ENCODE measurements at regions not wholly inside any gene's neighbourhood (a gene's known extent, or its start where the extent isn't known, plus 50 kb on each side); places are given as distances from the start of the nearest gene placed in this dataset.

GRCh38 chr10:69692891-69693290 lies 62.8 kb downstream of the FAM241B start:
- TF ChIP-seq, protein P1, sequence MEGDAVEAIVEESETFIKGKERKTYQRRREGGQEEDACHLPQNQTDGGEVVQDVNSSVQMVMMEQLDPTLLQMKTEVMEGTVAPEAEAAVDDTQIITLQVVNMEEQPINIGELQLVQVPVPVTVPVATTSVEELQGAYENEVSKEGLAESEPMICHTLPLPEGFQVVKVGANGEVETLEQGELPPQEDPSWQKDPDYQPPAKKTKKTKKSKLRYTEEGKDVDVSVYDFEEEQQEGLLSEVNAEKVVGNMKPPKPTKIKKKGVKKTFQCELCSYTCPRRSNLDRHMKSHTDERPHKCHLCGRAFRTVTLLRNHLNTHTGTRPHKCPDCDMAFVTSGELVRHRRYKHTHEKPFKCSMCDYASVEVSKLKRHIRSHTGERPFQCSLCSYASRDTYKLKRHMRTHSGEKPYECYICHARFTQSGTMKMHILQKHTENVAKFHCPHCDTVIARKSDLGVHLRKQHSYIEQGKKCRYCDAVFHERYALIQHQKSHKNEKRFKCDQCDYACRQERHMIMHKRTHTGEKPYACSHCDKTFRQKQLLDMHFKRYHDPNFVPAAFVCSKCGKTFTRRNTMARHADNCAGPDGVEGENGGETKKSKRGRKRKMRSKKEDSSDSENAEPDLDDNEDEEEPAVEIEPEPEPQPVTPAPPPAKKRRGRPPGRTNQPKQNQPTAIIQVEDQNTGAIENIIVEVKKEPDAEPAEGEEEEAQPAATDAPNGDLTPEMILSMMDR (tag by site-specific recombination; IDR thresholded peaks at IDR 0.05), result no peak
- TF ChIP-seq ZBTB20 (tag by site-specific recombination; IDR thresholded peaks at IDR 0.05), result no peak
- TF ChIP-seq ZNF221 (tag by site-specific recombination; IDR thresholded peaks at IDR 0.05; ENCODE audit: borderline replicate concordance), result no peak
- TF ChIP-seq ZNF596 (tag by site-specific recombination; IDR thresholded peaks at IDR 0.05), result no peak
- TF ChIP-seq ZNF292 (tag by site-specific recombination; IDR thresholded peaks at IDR 0.05; ENCODE audit: borderline replicate concordance, low read depth), result no peak
- TF ChIP-seq ZNF223 (tag by site-specific recombination; IDR thresholded peaks at IDR 0.05), result no peak
- TF ChIP-seq ZBTB17 (tag by site-specific recombination; IDR thresholded peaks at IDR 0.05), result no peak
- no peak for TF ChIP-seq ZNF621 (tag by site-specific recombination; IDR thresholded peaks at IDR 0.05)
- no peak for TF ChIP-seq ZNF146 (tag by site-specific recombination; IDR thresholded peaks at IDR 0.05)
- TF ChIP-seq ZNF138 (tag by site-specific recombination; IDR thresholded peaks at IDR 0.05; ENCODE audit: borderline replicate concordance), result no peak
- no peak for TF ChIP-seq ZSCAN18 (tag by site-specific recombination; IDR thresholded peaks at IDR 0.05)
- TF ChIP-seq, protein P2, sequence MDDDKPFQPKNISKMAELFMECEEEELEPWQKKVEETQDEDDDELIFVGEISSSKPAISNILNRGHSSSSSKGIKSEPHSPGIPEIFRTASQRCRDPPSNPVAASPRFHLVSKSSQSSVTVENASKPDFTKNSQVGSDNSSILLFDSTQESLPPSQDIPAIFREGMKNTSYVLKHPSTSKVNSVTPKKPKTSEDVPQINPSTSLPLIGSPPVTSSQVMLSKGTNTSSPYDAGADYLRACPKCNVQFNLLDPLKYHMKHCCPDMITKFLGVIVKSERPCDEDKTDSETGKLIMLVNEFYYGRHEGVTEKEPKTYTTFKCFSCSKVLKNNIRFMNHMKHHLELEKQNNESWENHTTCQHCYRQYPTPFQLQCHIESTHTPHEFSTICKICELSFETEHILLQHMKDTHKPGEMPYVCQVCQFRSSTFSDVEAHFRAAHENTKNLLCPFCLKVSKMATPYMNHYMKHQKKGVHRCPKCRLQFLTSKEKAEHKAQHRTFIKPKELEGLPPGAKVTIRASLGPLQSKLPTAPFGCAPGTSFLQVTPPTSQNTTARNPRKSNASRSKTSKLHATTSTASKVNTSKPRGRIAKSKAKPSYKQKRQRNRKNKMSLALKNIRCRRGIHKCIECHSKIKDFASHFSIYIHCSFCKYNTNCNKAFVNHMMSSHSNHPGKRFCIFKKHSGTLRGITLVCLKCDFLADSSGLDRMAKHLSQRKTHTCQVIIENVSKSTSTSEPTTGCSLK (tag by site-specific recombination; IDR thresholded peaks at IDR 0.05), result no peak
- TF ChIP-seq ZNF658 (tag by site-specific recombination; IDR thresholded peaks at IDR 0.05), result no peak
- TF ChIP-seq, protein P3, sequence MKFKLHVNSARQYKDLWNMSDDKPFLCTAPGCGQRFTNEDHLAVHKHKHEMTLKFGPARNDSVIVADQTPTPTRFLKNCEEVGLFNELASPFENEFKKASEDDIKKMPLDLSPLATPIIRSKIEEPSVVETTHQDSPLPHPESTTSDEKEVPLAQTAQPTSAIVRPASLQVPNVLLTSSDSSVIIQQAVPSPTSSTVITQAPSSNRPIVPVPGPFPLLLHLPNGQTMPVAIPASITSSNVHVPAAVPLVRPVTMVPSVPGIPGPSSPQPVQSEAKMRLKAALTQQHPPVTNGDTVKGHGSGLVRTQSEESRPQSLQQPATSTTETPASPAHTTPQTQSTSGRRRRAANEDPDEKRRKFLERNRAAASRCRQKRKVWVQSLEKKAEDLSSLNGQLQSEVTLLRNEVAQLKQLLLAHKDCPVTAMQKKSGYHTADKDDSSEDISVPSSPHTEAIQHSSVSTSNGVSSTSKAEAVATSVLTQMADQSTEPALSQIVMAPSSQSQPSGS (tag by site-specific recombination; IDR thresholded peaks at IDR 0.05; ENCODE audit: low read depth), result no peak
